Right renal cortex interstitium (tissue), 3 donors: ENCODE measurements at regions not wholly inside any gene's neighbourhood (a gene's known extent, or its start where the extent isn't known, plus 50 kb on each side); places are given as distances from the start of the nearest gene placed in this dataset.

ENCODE experiments used
- DNase-seq, 3 donors: peaks; one replicate each; pipeline ENCODE4 v3.0.0-alpha.2; 2013; ENCODE audit warnings: low read depth in 3 of 3, low spot score in 2 of 3

- DNase-seq: no peak
Measured at GRCh38 chr17:13735861-13736260, 134.1 kb upstream of the HS3ST3A1 start.

- no peak for DNase-seq
Measured at GRCh38 chr17:13736916-13737315, 135.2 kb upstream of the HS3ST3A1 start.

GRCh38 chr17:13740686-13741085 is 139.0 kb upstream of the HS3ST3A1 start:
- no peak for DNase-seq

GRCh38 chr17:13741744-13742143 is 140.0 kb upstream of the HS3ST3A1 start:
- no peak for DNase-seq

- no peak for DNase-seq
Measured at GRCh38 chr17:13743906-13744305, 142.2 kb upstream of the HS3ST3A1 start.

- no peak for DNase-seq
Measured at GRCh38 chr17:13746404-13746803, 144.7 kb upstream of the HS3ST3A1 start.

GRCh38 chr17:13749166-13749890 is 147.6 kb upstream of the HS3ST3A1 start:
- no peak for DNase-seq

- DNase-seq: no peak
Measured at GRCh38 chr17:13749891-13750235, 148.1 kb upstream of the HS3ST3A1 start.

- DNase-seq: no peak
Measured at GRCh38 chr17:13750816-13751793, 149.4 kb upstream of the HS3ST3A1 start.

- no peak for DNase-seq
Measured at GRCh38 chr17:13753154-13753553, 151.4 kb upstream of the HS3ST3A1 start.

- DNase-seq: no peak
Measured at GRCh38 chr17:13753771-13754170, 152.0 kb upstream of the HS3ST3A1 start.

GRCh38 chr17:13755851-13756250 is 154.1 kb upstream of the HS3ST3A1 start:
- DNase-seq: no peak

GRCh38 chr17:13756763-13757162 is 155.0 kb upstream of the HS3ST3A1 start:
- no peak for DNase-seq

GRCh38 chr17:13757871-13758270 is 156.1 kb upstream of the HS3ST3A1 start:
- no peak for DNase-seq

GRCh38 chr17:13759518-13760335 is 158.0 kb upstream of the HS3ST3A1 start:
- no peak for DNase-seq

GRCh38 chr17:13761038-13761603 is 159.4 kb upstream of the HS3ST3A1 start:
- DNase-seq: no peak

GRCh38 chr17:13765701-13766100 is 164.0 kb upstream of the HS3ST3A1 start:
- DNase-seq: no peak

GRCh38 chr17:13770702-13771101 is 169.0 kb upstream of the HS3ST3A1 start:
- no peak for DNase-seq

- no peak for DNase-seq
Measured at GRCh38 chr17:13775450-13775849, 173.7 kb upstream of the HS3ST3A1 start.

- no peak for DNase-seq
Measured at GRCh38 chr17:13776027-13776551, 174.4 kb upstream of the HS3ST3A1 start.
